ENCODE measurements at regions not wholly inside any gene's neighbourhood (a gene's known extent, or its start where the extent isn't known, plus 50 kb on each side); places are given as distances from the start of the nearest gene placed in this dataset.
"Not testable (repeated sequence)": the region's sequence is repeated elsewhere in the genome, so short reads cannot be mapped to it uniquely, and the experiment has no call there.

GRCh38 chr1:227493863-227494551, 69.3 kb upstream of the ZNF678 start:
- TF ChIP-seq CTCF, POLR2AphosphoS5, POLR2A, EP300 (IDR thresholded peaks at IDR 0.05): not testable (repeated sequence)

All from sigmoid colon (tissue), 4 donors.